NCI-H1048 (cell line): ENCODE measurements at regions not wholly inside any gene's neighbourhood (a gene's known extent, or its start where the extent isn't known, plus 50 kb on each side); places are given as distances from the start of the nearest gene placed in this dataset.

ENCODE experiments used
- DNase-seq: peaks from one replicate; lab custom pipeline; 2025; lab: John Stamatoyannopoulos, UW

DNA sequence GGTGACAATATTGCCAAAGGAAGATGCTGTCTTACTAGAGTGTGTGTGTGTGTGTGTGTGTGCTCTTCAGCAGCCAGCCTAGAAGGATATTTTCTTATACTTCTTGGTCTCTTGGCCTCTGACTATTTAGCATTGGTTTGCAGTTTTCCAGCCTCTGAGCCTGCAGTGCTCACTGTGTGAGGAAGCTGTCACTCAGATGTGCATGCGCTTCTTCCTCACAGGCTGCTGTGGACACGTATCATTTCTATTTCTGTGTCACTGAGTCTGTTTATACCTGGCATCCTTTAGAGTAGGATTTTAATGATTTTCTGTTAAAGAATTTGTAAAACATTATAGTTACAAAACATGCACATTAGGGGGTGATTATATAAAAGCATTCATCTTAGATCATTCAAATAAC lies 83.3 kb downstream of the ALDH8A1 start:
- no peak for DNase-seq

DNA sequence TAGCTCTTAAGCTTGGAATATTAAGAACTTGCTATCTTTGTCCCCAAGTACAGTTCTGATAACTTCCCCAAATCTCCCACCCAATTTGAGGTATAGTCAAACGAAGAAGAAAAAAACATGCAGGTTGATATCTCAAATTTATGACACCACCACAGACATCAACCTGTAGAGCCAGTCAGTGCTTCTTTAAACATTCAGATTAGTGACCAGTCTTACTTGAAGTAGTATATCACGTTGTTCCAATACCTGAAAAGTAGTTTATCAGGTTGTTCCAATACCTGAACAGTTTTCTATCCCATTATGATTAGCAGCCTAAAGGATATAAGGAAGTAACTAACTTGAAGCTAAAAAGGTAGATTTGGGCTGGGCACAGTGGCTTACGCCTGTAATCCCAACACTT lies 85.3 kb downstream of the ALDH8A1 start:
- DNase-seq: no peak

GRCh38 chr6:134863763-134864510 lies 86.0 kb downstream of the ALDH8A1 start:
- no peak for DNase-seq

- no peak for DNase-seq
Measured at GRCh38 chr6:134854366-134854765, 95.5 kb downstream of the ALDH8A1 start.

DNA sequence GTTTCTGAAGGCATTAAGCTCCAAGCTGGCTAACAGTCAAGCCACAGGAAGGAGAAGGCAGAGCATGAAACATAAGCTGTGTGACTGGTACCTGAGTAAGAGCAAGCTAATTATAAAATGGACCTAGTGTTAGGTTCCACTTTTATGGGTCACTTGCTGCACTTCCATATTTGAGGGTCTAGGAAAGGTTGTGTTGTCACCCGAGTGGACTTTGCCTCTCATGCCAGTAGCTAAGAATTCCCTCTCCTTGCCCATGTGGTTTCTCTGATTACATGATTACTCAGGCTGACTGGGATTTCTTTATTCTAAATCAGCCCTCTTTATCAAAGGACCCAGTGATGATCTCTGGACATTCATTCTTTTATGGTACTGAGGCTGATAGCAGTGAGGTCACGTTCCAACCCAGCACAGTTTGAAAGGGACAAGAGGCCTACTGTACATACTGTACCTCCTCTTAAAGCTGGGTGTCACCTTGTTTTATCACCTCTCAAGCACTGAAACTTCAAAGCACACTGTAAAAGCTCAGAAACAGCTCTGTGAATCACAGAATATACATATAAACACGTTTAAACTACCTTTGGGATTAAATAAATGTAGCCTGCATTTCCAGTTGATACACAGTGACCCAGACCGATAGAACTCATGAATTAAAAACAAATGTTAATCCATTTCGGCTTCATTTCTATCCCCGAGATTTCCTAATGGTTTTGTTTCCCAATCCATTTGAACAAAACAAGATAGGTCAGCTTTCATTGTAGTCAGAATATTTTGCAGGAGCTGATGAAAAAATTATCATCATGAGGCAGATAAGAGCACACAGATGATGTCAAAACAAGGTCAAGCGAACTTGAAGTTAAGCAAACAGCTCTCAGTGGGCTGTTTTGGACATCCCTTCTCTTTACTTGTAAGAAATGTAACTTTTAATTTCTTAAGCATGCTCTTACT lies 96.5 kb downstream of the ALDH8A1 start:
- DNase-seq: no peak

DNA sequence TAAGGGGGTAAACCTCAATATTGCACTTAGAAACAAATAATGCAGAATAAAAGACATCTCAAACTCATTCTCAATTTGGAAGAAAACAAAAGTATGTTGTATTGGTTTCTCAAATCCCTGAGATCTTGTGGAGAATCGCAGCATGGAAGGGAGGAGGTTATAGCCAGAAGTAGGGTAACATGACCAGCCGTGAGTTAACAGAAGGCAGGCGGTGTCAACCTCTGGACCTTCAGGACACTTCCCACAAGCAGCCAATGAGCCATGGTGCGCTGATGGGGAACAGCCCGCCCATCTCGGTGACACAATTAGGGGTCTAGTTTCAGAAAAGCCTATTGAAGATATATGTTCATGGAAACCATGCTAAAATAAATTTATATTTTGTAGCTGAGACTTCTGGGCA lies 98.4 kb downstream of the ALDH8A1 start:
- no peak for DNase-seq

- DNase-seq: no peak
Measured at GRCh38 chr6:134850721-134851305, 99.1 kb downstream of the ALDH8A1 start.

- no peak for DNase-seq
Measured at GRCh38 chr6:134849920-134850447, 99.9 kb downstream of the ALDH8A1 start.

DNA sequence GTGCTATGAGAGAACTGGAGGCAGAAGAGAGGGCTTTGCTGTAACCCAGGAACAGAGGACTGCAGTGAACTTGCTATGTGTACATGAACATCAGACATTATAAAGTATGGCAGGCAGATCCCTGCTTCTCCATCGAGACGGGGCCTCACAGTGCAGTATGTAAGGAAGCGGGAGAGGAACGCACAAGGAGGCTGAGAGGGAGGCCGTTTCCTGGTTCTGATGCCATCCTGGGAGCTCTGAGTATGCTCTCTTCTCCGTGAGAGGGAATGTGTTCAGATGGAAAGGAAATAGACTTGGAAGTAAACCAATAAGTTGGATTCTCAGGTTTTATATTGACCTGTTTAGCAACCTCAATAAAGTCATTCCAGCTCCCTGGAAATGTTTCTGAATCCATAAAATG lies 101.8 kb downstream of the ALDH8A1 start:
- no peak for DNase-seq

GRCh38 chr6:134846865-134847264 lies 103.0 kb downstream of the ALDH8A1 start:
- no peak for DNase-seq

- DNase-seq: no peak
Measured at GRCh38 chr6:134846031-134846430, 103.9 kb downstream of the ALDH8A1 start.

GRCh38 chr6:134844120-134844519 lies 105.8 kb downstream of the ALDH8A1 start:
- no peak for DNase-seq

DNA sequence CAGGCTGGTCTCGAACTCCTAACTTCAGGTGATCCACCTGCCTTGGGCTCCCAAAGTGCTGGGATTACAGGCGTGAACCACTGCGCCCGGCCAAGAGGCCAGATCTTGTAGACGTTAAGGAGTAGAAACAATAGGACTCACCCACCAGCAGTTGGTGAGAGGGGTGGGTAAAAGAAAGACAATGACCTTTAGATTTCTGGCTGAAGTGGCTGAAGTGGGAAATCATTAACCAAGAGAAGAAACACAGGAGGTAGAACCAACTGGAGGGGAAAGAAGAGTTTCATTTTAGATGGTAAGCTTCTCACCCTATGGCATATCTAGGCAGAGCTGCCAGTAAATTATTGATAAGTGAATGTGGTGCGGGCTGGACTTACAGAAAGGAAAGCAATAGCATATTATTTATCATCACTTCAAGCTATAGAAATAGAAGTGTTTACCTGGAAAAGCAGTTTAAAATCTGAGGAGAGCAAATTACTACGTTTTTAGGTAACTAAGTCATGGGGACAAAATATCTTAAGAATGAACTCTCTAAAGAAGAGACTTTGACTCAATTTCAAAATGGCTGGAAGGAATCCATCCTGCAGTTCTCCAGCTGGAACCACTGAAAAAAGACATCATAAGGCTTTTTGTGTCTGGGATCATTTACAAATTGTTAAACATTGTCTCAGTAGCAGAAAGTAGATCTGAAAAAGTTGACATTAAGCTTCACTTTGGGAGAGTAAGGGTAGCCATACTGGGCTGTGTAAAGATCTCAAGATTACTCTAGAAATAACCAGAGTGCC lies 109.6 kb downstream of the ALDH8A1 start:
- no peak for DNase-seq

GRCh38 chr6:134835993-134836392 lies 113.9 kb downstream of the ALDH8A1 start:
- DNase-seq: no peak

- DNase-seq: no peak
Measured at GRCh38 chr6:134830940-134831339, 119.0 kb downstream of the ALDH8A1 start.

DNA sequence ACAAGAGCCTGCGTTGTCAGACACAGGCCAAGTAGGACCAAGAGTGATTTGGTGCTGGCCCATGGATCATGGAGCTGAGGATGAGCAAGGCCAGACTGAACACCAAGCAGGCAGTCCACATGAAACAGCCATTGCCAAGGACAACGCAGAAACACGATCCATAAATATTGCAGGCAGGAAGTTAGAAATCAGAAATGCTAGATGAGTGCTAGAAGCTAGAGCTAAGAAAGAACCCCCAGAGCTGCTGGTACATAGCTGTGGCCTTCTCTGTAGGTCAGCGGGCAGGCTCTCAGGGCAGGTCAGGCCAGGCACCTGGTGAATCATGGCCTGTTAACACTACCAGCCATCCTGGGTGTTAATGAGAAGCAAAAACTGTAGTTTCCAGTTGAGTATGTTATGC lies 119.7 kb downstream of the ALDH8A1 start:
- DNase-seq: no peak

GRCh38 chr6:134828641-134829040 lies 121.3 kb downstream of the ALDH8A1 start:
- no peak for DNase-seq

GRCh38 chr6:134826889-134827737 lies 122.8 kb downstream of the ALDH8A1 start:
- no peak for DNase-seq

GRCh38 chr6:134823710-134824034 lies 126.2 kb downstream of the ALDH8A1 start:
- DNase-seq: no peak

DNA sequence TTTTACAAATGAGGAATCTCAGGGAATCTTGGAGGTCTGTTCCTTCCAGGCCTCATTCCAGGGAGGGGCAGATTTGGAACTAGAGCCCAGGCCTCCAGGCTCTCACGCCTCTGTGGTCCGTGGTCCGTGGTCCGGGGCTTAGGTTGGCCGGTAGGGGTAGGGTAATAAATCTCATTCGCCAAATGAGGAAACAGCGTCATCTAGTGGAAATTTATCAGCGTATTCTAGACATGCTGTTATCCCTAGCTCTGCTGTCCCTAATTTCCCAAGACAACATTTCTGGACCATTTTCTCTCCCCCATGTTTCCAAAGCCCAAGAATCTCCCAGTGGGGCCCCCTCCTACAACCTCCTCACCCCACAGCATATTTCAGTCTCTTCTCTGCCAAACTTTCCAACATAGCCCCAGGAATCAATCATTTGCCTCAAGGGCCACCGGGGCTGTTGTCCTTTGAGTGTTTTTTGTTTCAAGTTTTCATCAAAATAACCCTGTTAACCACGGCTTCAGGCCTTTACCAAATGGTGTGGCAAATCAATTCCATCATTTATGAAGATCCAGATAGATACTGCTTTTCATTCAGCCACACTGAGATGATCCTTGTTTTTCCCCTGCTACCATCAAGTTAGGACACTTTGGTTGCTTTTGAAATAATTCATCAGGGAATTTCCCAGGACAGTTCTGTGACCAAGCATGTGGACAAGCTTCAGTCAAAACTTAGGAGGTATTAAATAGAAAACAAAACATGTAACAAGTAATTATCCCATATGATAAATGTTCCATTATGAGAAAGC lies 126.8 kb downstream of the ALDH8A1 start:
- DNase-seq: peak; percentile 59
